Activated CD4-positive, alpha-beta memory T cell treated with anti-CD3 and anti-CD28 coated beads for 36 hours (primary cell): ENCODE measurements at regions not wholly inside any gene's neighbourhood (a gene's known extent, or its start where the extent isn't known, plus 50 kb on each side); places are given as distances from the start of the nearest gene placed in this dataset.

Experiments used
- CTCF ChIA-PET: fragments of 350-600 bp; sonication (Branson Sonifier 250); formaldehyde crosslinking; loops from one replicate; lab custom pipeline; 2021; ENCODE audit warnings: antibody characterized with exemption, inconsistent platforms; lab: Charles Lee
- POLR2A ChIA-PET: fragments of 350-600 bp; sonication (Branson Sonifier 250); formaldehyde crosslinking; loops from one replicate; lab custom pipeline; 2021; ENCODE audit warnings: antibody characterized with exemption; lab: Charles Lee
- DNase-seq: peaks from one replicate; pipeline ENCODE4 v3.0.0-alpha.2; 2020
- H3K27ac Mint-ChIP-seq: one replicate; pipeline ENCODE4 v1.8.0; 2021; ENCODE audit warnings: mixed read lengths
- H3K27me3 Mint-ChIP-seq: one replicate; pipeline ENCODE4 v1.8.0; 2021; ENCODE audit warnings: mixed read lengths
- H3K36me3 Mint-ChIP-seq: one replicate; pipeline ENCODE4 v1.8.0; 2021; ENCODE audit warnings: mixed read lengths
- H3K4me1 Mint-ChIP-seq: one replicate; pipeline ENCODE4 v1.8.0; 2021; ENCODE audit warnings: low read depth, mixed read lengths
- H3K4me3 Mint-ChIP-seq: one replicate; pipeline ENCODE4 v1.8.0; 2021; ENCODE audit warnings: mild to moderate bottlenecking, mixed read lengths
- H3K9me3 Mint-ChIP-seq: one replicate; pipeline ENCODE4 v1.8.0; 2021; ENCODE audit warnings: mixed read lengths
- intact Hi-C: fragments of 100-400 bp; cut with micrococcal nuclease; formaldehyde crosslinking; loops from one replicate; pipeline ENCODE4 v1.15.1; 2023

DNA sequence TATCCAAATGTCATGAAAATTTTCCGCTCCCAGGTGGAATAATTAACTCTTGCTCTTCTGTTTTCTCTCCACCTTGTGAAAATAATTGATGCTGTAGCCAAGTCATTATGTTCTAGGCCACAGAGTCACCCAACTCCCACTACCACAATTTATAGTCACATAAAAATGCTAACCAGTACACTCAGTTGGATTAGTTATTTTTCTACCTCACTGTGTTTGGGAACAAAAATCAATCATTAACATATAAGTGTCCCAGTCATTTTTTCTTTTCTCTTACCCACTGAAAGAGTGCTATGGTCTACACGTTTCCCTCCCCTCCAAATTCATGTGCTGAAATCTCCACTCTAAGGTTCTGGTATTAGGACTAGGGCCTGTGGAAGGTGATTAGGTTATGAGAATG lies 255.6 kb upstream of the LMCD1 start:
- DNase-seq, result no peak
- H3K36me3 Mint-ChIP-seq, result no peaks in the 10 kb centered on the region
- intact Hi-C loops, result no loop called here
- ChIA-PET POLR2A (no interaction called here), CTCF (no interaction called here)
- H3K9me3 Mint-ChIP-seq, result peaks cover 14% of the 10 kb centered on the region
- no peak overlapping the region for H3K4me3 Mint-ChIP-seq
- H3K27me3 Mint-ChIP-seq, result peaks cover 4% of the 10 kb centered on the region
- H3K4me1 Mint-ChIP-seq, result no peaks in the 10 kb centered on the region
- no peak overlapping the region for H3K27ac Mint-ChIP-seq

DNA sequence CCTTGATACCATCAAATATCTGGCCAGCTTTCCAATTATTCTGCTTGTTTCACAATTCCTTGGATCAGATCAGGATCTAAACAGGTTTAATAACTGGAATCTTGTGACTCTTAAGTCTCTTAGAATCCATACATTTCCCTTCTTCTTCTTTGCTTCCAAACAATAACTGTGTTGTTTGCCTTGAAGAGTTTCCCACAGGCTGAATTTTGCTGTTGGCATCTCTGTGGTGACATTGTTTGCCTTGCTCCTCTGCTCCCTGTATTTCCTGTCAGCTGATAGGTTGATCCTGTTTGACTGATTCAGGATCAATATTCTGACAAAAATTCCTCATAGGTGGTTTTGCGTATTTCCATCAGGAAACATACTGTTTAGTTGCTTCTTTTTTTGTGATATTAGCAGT lies 248.4 kb upstream of the LMCD1 start:
- H3K36me3 Mint-ChIP-seq, result no peaks in the 10 kb centered on the region
- no peak for DNase-seq
- POLR2A ChIA-PET, result no interaction called here
- no peaks in the 10 kb centered on the region for H3K9me3 Mint-ChIP-seq
- H3K27ac Mint-ChIP-seq, result no peak overlapping the region
- H3K27me3 Mint-ChIP-seq, result no peaks in the 10 kb centered on the region
- intact Hi-C loops, result no loop called here
- CTCF ChIA-PET, result no interaction called here
- no peak overlapping the region for H3K4me3 Mint-ChIP-seq
- no peaks in the 10 kb centered on the region for H3K4me1 Mint-ChIP-seq

DNA sequence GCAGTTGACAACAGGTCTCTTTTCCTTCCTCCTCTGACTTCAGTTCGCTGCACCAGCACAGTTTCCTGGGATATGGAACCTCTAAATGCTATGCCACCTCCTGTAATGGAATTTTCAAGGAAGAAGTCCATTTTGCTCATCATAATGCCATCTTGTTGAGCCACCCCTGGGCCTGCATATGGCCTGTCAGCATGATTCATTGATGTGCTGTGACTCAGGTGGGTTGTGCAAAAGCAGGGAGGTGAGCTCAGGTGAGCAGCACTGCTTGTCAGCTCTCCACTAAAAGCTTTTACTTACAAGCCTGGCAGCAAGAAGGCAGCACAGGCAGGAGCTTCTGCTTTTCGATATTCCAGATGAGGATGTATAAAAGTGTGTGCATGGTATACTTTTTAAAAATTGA lies 247.1 kb upstream of the LMCD1 start:
- intact Hi-C loops, result no loop called here
- ChIA-PET CTCF (interaction anchor here (1.5 kb wide), 1 partner anchor 15 kb away, joined by 5 read pairs; no protein-coding TSS in a partner anchor), POLR2A (no interaction called here)
- no peak for DNase-seq
- no peaks in the 10 kb centered on the region for H3K4me1 Mint-ChIP-seq
- no peaks in the 10 kb centered on the region for H3K9me3 Mint-ChIP-seq
- H3K27ac Mint-ChIP-seq, result no peak overlapping the region
- no peaks in the 10 kb centered on the region for H3K36me3 Mint-ChIP-seq
- no peaks in the 10 kb centered on the region for H3K27me3 Mint-ChIP-seq
- no peak overlapping the region for H3K4me3 Mint-ChIP-seq

DNA sequence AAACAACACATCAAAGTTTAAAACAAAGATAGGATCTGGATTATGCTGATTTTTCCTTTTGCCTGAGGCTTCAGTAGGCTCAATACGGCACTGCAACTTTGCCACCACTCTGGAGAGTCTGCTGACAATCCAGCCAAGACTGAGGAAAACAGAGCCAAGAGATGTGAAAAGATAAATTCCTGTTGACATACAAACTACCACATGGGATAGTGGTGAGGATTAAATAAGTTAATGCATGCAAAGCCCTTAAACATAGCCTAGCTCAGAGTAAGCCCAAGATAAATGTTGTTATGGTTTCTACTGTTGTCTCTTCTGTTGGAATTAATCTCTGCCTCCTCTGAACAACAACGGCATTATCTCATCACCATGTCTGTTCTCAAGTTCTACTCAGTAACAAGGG lies 245.9 kb upstream of the LMCD1 start:
- ChIA-PET CTCF (interaction anchor here (1.0 to 1.5 kb wide), 2 partner anchors 14 to 16 kb away, joined by 3 to 5 read pairs; no protein-coding TSS in a partner anchor), POLR2A (no interaction called here)
- intact Hi-C loops, result no loop called here
- Mint-ChIP-seq H3K4me3 (no peak overlapping the region), H3K4me1 (no peaks in the 10 kb centered on the region), H3K27ac (no peak overlapping the region), H3K36me3 (no peaks in the 10 kb centered on the region), H3K9me3 (peaks cover 2% of the 10 kb centered on the region), H3K27me3 (no peaks in the 10 kb centered on the region)
- DNase-seq, result no peak

DNA sequence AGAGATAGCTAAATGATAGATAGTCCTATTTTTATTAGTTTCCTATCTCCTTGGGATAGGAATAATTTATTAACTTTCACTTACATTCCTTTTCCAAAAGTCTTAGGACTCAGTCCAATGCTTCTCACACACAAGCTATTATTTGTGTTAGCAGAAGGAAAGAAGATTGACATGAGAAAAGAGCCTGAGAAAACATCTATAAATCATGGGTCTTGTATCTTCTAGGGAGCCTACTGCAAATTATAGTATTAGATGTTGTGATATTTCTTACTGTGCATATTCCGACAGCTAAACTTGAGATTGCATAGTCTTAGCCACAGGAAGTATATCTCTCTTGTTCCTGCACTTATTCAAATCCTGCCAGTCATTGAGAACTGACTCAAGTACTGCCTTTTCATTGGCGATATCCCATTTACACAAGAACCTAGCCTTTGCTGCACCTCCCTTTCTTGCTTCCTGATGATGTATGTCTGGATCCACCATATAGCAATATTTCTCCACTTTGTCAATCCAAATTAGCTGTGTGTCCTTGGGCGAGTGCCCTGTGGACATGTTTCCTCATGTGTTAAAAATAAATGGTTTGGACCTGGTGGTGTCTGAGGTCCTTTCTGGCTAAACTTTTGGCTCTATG lies 245.1 kb upstream of the LMCD1 start:
- intact Hi-C loops, result no loop called here
- H3K4me3 Mint-ChIP-seq, result no peak overlapping the region
- ChIA-PET POLR2A (interaction anchor here (0.7 kb wide), 1 partner anchor 241 kb away, joined by 3 read pairs; no protein-coding TSS in a partner anchor), CTCF (interaction anchor here (1.0 kb wide), 1 partner anchor 15 kb away, joined by 3 read pairs; no protein-coding TSS in a partner anchor)
- no peak for DNase-seq
- H3K4me1 Mint-ChIP-seq, result no peaks in the 10 kb centered on the region
- no peak overlapping the region for H3K27ac Mint-ChIP-seq
- no peaks in the 10 kb centered on the region for H3K27me3 Mint-ChIP-seq
- H3K9me3 Mint-ChIP-seq, result peaks cover 6% of the 10 kb centered on the region
- no peaks in the 10 kb centered on the region for H3K36me3 Mint-ChIP-seq

DNA sequence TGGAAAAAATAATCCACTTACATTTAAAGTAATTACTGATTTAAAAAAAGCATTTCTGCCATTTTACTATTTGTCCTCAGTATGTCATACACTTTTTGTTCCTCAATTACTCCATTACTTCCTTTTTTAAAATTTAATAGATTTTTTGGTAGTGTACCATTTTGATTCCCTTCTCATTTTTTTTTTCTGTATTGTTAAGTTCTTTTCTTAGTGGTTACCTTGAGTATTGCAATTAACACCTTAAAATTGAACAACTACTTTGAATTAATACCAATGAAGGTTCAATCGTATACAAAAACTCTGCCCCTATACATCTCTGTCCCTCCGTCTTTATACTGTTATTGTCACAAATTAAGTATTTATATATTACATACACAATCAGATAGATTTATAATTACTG lies 240.6 kb upstream of the LMCD1 start:
- Mint-ChIP-seq H3K27ac (no peak overlapping the region), H3K36me3 (no peaks in the 10 kb centered on the region), H3K4me1 (no peaks in the 10 kb centered on the region), H3K4me3 (no peak overlapping the region), H3K27me3 (no peaks in the 10 kb centered on the region), H3K9me3 (peaks cover 8% of the 10 kb centered on the region)
- intact Hi-C loops, result no loop called here
- ChIA-PET CTCF (no interaction called here), POLR2A (no interaction called here)
- no peak for DNase-seq

DNA sequence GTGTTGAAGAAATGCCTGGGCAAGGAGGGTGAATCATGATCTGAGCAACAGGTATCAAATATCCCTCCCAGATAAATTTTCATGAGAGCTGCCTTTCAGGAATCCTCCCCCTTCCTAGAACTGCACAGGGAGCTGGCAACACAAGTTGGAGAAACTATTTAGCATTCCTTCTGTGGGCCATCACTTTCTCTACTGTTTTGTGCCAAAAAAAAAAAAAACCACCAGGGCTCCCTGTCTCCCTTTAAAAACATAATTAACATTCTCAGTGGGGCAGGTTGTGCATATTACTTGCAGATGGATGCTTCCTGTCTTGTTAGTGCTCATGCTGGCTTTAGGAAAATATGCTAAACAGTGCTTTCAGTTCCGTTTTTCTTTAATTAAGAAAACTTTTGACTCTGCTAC lies 234.9 kb upstream of the LMCD1 start:
- POLR2A ChIA-PET, result no interaction called here
- CTCF ChIA-PET, result interaction anchor here (1.4 kb wide), 1 partner anchor 27 kb away, joined by 3 read pairs; no protein-coding TSS in a partner anchor
- DNase-seq, result no peak
- Mint-ChIP-seq H3K27me3 (no peaks in the 10 kb centered on the region), H3K9me3 (peaks cover under 1% of the 10 kb centered on the region), H3K36me3 (no peaks in the 10 kb centered on the region), H3K27ac (no peak overlapping the region), H3K4me1 (no peaks in the 10 kb centered on the region), H3K4me3 (no peak overlapping the region)
- intact Hi-C loops, result no loop called here

DNA sequence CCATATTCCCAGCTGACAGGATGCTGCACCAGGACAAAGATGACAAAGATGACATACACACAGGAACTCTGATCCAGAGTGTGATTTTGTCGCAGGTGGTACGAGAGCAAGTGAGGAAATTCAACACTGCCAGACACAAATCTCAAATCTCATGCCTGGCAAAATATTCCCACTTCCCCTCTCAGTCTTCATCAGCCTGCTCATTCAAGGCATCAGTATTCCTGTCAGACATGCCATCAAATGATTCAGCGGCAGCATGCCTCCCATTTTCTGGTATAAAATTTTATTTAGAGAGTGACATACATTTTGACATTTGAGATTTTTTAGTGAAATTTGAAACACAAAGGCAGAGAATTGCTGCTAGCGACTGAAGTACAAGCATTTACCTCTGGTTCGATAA lies 228.1 kb upstream of the LMCD1 start:
- H3K27ac Mint-ChIP-seq, result no peak overlapping the region
- peaks cover 1% of the 10 kb centered on the region for H3K27me3 Mint-ChIP-seq
- H3K9me3 Mint-ChIP-seq, result no peaks in the 10 kb centered on the region
- no peak overlapping the region for H3K4me3 Mint-ChIP-seq
- POLR2A ChIA-PET, result no interaction called here
- CTCF ChIA-PET, result interaction anchor here (1.8 kb wide), 1 partner anchor 34 kb away, joined by 4 read pairs; no protein-coding TSS in a partner anchor
- no peak for DNase-seq
- H3K36me3 Mint-ChIP-seq, result no peaks in the 10 kb centered on the region
- H3K4me1 Mint-ChIP-seq, result no peaks in the 10 kb centered on the region
- intact Hi-C loops, result no loop called here

DNA sequence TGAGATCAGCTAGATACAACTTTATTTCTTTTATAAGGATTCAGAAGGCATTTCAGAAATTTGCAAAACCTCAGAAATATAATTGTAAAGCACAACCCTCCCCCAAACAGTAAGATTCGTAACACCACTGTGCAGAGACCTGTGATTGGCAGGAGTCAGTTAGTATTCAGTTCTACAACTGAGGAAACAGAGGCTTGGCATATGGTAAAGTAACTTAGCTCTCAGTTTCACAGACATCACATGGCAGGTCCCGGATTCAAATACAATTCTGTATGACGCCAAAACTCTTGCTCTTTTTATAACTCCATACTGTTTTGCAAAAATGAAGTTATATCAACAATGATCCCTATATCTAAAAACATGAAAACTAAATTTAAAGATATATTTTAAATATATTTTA lies 225.6 kb upstream of the LMCD1 start:
- Mint-ChIP-seq H3K9me3 (no peaks in the 10 kb centered on the region), H3K36me3 (no peaks in the 10 kb centered on the region), H3K4me3 (no peak overlapping the region), H3K27me3 (peaks cover 1% of the 10 kb centered on the region), H3K27ac (no peak overlapping the region), H3K4me1 (no peaks in the 10 kb centered on the region)
- CTCF ChIA-PET, result interaction anchor here (0.7 kb wide), 1 partner anchor 25 kb away, joined by 3 read pairs; no protein-coding TSS in a partner anchor
- DNase-seq, result no peak
- intact Hi-C loops, result no loop called here
- POLR2A ChIA-PET, result no interaction called here

DNA sequence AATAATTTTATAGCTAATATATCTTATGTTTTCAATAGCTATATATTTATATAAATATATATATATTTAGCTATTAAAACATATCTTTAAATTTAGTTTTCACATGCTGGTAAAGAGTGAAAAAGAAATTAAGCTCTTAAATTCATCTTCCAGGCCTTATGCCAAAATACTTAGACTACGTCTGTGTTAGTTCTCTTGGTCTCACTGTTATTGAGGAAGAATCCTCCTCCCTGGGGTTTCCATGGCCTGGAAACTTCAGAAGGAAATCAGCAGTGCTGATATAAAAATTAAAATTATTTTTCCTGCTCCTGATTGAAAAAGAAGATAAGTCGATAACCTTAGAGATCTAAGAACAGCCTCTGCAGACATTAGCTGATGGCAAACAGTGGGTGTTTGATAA lies 225.1 kb upstream of the LMCD1 start:
- intact Hi-C loops, result no loop called here
- no peaks in the 10 kb centered on the region for H3K4me1 Mint-ChIP-seq
- H3K4me3 Mint-ChIP-seq, result no peak overlapping the region
- no peak for DNase-seq
- H3K27ac Mint-ChIP-seq, result no peak overlapping the region
- H3K9me3 Mint-ChIP-seq, result no peaks in the 10 kb centered on the region
- peaks cover 1% of the 10 kb centered on the region for H3K27me3 Mint-ChIP-seq
- POLR2A ChIA-PET, result no interaction called here
- CTCF ChIA-PET, result interaction anchor here (0.7 kb wide), 1 partner anchor 25 kb away, joined by 3 read pairs; no protein-coding TSS in a partner anchor
- no peaks in the 10 kb centered on the region for H3K36me3 Mint-ChIP-seq

DNA sequence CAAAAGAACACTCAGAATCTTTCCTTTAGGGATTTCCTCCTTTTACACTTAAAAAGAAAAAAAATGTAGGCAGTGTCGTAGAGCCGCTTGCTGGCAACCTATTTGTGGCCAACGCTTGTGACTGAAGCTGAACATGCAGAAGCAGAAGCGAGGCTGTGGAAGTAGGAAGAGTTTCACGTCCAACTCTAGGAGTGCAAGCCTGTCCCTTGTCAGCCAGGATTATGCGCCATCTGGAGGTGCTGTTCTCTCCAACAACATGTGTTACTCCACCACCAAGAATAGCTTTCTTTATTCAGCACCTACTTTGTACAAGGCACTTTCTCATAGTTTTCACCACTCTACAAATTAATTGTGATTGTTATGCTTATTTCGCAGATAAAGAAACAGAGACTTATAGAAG lies 223.2 kb upstream of the LMCD1 start:
- no peak overlapping the region for H3K27ac Mint-ChIP-seq
- H3K36me3 Mint-ChIP-seq, result no peaks in the 10 kb centered on the region
- intact Hi-C loops, result no loop called here
- CTCF ChIA-PET, result no interaction called here
- H3K27me3 Mint-ChIP-seq, result peaks cover 1% of the 10 kb centered on the region
- POLR2A ChIA-PET, result no interaction called here
- H3K9me3 Mint-ChIP-seq, result no peaks in the 10 kb centered on the region
- H3K4me1 Mint-ChIP-seq, result no peaks in the 10 kb centered on the region
- H3K4me3 Mint-ChIP-seq, result no peak overlapping the region
- no peak for DNase-seq

DNA sequence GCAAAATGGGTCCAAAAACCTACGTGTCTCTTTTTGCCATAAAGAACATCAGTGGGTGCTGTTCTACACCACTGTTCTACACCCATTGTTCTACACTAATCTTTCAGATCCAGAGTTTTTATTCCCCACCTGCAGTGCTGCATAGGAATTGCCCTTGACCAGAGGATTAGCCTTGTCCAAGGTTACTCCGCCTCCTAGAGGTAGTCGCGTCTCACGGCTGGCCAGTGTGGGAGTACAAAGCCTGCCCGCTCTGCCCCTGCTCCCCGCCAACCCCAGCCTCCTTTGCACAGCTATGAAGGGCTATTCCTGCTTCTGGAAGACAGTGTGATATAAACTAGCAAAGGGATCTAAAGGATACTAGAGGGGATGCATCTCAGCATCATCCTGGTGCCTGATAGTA lies 222.1 kb upstream of the LMCD1 start:
- DNase-seq, result no peak
- no peaks in the 10 kb centered on the region for H3K9me3 Mint-ChIP-seq
- ChIA-PET POLR2A (no interaction called here), CTCF (no interaction called here)
- H3K4me3 Mint-ChIP-seq, result no peak overlapping the region
- no peak overlapping the region for H3K27ac Mint-ChIP-seq
- no peaks in the 10 kb centered on the region for H3K4me1 Mint-ChIP-seq
- H3K27me3 Mint-ChIP-seq, result no peaks in the 10 kb centered on the region
- intact Hi-C loops, result no loop called here
- H3K36me3 Mint-ChIP-seq, result no peaks in the 10 kb centered on the region

DNA sequence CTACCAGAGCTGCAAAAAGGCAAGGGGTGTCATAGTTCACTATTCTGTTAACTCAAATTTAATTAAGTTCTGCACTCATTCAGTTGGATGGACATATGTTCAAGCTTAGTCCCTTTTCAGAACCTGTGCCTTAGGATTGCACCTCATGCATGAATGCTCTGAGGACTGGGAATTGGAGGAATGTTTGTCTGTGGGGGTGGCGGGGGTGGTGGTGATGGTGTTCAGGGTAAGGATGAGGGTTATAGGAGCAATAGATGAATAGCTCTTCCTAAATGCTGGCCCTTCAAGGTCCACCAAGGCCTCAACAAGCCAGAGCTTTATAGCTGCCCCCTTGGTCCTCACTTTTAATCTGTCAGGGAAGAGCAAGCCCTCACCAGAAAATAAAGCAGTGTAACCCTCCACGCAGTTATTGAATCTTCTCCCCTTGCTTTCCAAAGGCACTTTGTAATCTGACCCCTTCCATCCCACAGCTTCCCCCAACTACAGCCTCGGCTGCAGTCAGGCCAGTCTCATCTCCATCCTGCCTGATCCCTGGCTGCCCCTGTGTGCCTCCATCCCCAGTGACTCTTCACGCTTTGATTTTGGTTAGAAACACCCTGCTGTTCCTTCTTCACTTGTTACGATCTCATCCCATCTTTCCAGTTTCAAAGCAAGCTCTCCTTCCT lies 221.6 kb upstream of the LMCD1 start:
- DNase-seq, result no peak
- ChIA-PET POLR2A (no interaction called here), CTCF (no interaction called here)
- H3K36me3 Mint-ChIP-seq, result no peaks in the 10 kb centered on the region
- H3K27ac Mint-ChIP-seq, result no peak overlapping the region
- H3K4me3 Mint-ChIP-seq, result no peak overlapping the region
- H3K9me3 Mint-ChIP-seq, result no peaks in the 10 kb centered on the region
- no peaks in the 10 kb centered on the region for H3K4me1 Mint-ChIP-seq
- intact Hi-C loops, result no loop called here
- H3K27me3 Mint-ChIP-seq, result no peaks in the 10 kb centered on the region
